ENCODE measurements at regions not wholly inside any gene's neighbourhood (a gene's known extent, or its start where the extent isn't known, plus 50 kb on each side); places are given as distances from the start of the nearest gene placed in this dataset.

DNA sequence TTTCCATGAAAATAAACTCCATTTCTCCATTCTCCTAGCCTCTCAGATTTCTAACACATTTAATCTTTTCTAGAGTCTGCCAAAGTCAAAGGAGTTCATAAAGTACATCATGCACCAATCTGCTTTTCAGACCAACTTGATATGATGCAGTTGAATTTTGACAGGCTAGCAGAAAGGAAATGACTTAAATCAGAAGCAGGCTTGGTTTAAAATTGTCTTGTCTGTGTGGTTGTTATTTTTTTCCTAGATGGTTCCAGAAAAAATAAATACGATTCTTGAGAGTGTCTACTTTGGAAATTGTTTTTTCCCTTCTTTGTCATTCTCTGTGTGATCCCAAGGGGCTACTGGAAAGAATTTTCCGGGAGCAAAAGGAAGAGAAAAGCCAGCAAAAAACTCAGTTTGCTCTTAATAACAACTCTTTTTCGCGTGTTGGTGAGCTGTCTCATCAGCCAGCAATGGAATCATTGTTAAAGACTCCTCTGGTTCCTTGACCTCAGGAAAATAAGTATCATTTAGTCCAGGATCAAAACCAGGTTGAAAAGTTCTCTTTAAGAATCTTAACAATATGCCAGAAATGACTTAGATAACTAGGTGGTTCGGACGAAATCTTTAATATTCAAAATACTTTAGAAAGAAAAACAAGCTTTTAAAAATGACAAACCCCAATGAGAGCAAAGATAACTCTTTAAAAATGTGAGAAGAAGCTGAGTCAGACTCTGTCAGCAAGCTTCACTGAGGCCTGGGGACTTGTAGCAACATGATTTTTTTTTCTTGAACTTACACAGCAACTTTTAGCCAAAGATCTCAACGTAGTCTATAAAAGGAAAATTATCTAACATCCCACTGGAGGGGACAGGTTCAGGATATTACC lies 49.7 kb upstream of the GAB1 start:
- H3K27me3 ChIP-seq: no peaks in the 10 kb centered on the region
- peak overlapping the region; percentile 78 for H3K27ac ChIP-seq
- DNase-seq (ENCODE audit: low spot score in 2 of 2): no peak
- no peaks in the 10 kb centered on the region for H3K36me3 ChIP-seq
- no peak for TF ChIP-seq POLR2AphosphoS5 (IDR thresholded peaks at IDR 0.05)
- TF ChIP-seq, protein P1, sequence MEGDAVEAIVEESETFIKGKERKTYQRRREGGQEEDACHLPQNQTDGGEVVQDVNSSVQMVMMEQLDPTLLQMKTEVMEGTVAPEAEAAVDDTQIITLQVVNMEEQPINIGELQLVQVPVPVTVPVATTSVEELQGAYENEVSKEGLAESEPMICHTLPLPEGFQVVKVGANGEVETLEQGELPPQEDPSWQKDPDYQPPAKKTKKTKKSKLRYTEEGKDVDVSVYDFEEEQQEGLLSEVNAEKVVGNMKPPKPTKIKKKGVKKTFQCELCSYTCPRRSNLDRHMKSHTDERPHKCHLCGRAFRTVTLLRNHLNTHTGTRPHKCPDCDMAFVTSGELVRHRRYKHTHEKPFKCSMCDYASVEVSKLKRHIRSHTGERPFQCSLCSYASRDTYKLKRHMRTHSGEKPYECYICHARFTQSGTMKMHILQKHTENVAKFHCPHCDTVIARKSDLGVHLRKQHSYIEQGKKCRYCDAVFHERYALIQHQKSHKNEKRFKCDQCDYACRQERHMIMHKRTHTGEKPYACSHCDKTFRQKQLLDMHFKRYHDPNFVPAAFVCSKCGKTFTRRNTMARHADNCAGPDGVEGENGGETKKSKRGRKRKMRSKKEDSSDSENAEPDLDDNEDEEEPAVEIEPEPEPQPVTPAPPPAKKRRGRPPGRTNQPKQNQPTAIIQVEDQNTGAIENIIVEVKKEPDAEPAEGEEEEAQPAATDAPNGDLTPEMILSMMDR (IDR thresholded peaks at IDR 0.05): no peak
- no peak for TF ChIP-seq POLR2A (IDR thresholded peaks at IDR 0.05)
- no peak for TF ChIP-seq EP300 (IDR thresholded peaks at IDR 0.05)
- peaks cover 36% of the 10 kb centered on the region for H3K4me1 ChIP-seq
- WGBS: 31% methylated on average over 7 of the region's 7 CpGs
- H3K9me3 ChIP-seq: no peaks in the 10 kb centered on the region
- H3K4me3 ChIP-seq: no peak overlapping the region

Data from suprapubic skin (tissue), 4 donors.